22Rv1 (cell line): ENCODE measurements at regions not wholly inside any gene's neighbourhood (a gene's known extent, or its start where the extent isn't known, plus 50 kb on each side); places are given as distances from the start of the nearest gene placed in this dataset.

Source experiments
- ZFX ChIP-seq: fragments of 450-650 bp; IDR thresholded peaks from 2 replicates; pipeline ENCODE4 v1.6.1; 2017; ENCODE audit warnings: antibody characterized with exemption, borderline replicate concordance
- TF ChIP-seq, protein P1 (sequence below): fragments of 450-650 bp; IDR thresholded peaks from 2 replicates; pipeline ENCODE4 v1.5.1; 2017; ENCODE audit warnings: mild to moderate bottlenecking

DNA sequence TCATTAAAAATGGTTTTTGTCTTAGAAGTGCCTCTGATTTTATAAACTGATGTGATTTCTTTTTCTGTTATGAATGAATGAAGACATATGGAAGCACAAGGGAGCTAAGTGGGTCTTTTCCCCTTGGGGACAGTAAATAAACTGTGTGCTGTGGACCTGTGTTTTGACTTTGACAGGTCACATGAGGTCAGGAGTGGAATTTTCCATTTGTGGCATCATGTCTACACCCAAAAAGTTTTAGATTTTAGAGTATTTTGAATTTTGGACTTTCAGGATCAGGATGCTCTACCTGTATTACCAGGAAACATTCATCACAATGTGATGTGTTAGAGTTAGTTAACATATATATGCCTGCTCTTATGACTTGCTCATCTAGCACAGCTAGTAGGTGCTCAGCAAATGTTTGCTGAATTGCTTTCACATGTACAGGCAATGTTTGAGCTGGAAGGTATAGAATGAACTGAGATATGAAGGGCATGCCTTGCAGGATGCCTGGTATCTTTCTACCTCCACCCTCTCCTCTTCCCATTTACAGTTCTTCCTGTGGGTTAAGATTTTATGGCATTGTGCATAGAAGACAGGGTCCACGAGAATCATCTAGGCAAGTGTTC is 73.2 kb upstream of the NR3C1 start:
- TF ChIP-seq, protein P1, sequence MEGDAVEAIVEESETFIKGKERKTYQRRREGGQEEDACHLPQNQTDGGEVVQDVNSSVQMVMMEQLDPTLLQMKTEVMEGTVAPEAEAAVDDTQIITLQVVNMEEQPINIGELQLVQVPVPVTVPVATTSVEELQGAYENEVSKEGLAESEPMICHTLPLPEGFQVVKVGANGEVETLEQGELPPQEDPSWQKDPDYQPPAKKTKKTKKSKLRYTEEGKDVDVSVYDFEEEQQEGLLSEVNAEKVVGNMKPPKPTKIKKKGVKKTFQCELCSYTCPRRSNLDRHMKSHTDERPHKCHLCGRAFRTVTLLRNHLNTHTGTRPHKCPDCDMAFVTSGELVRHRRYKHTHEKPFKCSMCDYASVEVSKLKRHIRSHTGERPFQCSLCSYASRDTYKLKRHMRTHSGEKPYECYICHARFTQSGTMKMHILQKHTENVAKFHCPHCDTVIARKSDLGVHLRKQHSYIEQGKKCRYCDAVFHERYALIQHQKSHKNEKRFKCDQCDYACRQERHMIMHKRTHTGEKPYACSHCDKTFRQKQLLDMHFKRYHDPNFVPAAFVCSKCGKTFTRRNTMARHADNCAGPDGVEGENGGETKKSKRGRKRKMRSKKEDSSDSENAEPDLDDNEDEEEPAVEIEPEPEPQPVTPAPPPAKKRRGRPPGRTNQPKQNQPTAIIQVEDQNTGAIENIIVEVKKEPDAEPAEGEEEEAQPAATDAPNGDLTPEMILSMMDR: no peak
- no peak for TF ChIP-seq ZFX
